SKM-1 (cell line): ENCODE measurements at regions not wholly inside any gene's neighbourhood (a gene's known extent, or its start where the extent isn't known, plus 50 kb on each side); places are given as distances from the start of the nearest gene placed in this dataset.
"Not testable (repeated sequence)": the region's sequence is repeated elsewhere in the genome, so short reads cannot be mapped to it uniquely, and the experiment has no call there.

Experiments
- DNase-seq: peaks from one replicate; lab custom pipeline; 2025; ENCODE audit not compliant: unreplicated experiment; lab: John Stamatoyannopoulos, UW

DNA sequence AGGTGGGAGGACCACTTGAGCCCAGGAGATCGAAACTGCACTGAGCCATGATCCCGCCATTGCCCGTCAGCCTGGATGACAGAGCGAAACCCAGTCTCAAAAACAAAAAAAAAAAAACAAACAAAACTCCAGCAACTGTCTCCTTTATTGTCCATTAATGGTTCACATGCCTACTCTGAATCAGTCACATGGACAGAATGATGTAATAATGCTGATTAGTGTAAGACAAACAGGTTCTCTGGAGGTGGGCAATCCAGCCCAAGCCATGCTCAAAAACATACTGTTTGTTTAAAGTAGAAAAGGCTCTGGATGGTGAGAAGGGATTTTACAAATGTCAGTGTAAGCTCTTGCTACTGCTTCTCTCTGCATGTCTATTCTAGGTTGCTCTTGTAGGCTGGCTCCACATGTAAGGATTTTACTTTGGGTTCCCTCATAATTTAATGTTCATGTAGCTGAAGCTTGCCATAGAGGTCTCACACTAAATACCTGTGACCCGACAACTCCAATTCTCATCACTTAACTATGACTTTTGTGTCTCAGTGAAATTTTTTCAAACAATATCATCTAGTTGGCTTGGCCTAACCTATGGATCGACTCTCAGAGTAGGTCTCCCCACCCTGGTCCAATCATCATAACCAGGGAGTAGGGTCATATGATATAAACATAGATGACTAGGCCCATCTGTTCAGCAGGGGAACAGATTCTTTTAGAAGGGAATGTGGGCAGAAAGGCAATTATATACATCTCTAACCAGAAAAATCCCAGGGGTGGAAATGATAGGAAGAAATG is 83.9 kb upstream of the SLC39A10 start:
- DNase-seq = no peak

DNA sequence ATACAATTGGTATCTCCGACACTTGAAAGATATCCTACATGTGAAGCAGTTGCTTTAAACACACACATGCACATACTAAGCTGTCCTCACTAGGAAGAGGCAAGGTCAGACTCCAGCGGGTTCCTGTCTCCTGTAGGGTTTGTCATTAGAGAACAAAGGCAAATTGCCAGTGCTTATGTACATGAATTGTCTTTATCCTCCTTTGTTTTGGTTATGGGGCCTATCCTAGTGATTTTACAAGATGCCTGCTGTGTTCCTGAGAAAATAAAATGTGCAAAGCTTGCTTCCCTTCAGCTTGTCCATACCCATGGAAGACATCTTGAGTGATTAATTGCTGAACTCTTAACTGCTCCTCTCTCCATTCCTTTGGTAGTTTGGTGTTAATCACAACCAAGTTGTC is 86.7 kb upstream of the SLC39A10 start:
- DNase-seq = no peak

DNA sequence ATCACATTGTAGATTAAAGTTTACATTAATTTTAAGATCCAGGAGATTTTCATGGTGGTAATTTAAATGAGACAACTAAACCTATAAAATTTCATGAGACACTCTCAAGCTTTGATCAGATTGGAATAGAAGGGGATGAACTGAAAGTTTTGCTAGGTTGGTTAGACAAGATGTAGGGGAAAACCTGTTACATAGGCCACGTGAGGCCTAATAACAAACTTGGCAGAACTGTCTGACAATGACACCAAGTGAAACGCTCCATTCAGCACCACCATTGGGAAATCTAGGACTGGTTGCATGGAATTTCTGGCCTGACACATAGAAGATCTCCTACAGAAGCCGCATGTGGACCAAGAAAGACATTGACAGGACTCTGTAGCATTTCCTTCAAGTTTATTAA is 87.8 kb upstream of the SLC39A10 start:
- DNase-seq = no peak

DNA sequence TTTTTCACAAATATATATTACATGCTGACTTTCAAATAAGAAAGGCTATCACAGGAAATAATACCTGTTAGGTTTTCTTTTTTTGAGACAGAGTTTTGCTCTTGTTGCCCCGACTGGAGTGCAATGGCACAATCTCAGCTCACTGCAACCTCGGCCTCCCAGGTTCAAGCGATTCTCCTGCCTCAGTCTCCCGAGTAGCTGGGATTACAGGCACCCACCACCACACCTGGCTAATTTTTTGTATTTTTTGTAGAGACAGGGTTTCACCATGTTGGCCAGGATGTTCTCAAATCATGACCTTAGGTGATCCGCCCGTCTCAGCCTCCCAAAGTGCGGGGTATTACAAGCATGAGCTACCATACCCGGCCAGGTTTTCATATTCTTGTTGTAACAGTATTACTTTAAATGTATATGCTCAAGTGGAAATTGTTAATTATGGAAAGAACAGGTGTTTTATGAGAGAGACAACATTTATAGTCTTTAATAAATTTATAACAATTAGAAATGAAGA is 92.3 kb upstream of the SLC39A10 start:
- not testable (repeated sequence) for DNase-seq

DNA sequence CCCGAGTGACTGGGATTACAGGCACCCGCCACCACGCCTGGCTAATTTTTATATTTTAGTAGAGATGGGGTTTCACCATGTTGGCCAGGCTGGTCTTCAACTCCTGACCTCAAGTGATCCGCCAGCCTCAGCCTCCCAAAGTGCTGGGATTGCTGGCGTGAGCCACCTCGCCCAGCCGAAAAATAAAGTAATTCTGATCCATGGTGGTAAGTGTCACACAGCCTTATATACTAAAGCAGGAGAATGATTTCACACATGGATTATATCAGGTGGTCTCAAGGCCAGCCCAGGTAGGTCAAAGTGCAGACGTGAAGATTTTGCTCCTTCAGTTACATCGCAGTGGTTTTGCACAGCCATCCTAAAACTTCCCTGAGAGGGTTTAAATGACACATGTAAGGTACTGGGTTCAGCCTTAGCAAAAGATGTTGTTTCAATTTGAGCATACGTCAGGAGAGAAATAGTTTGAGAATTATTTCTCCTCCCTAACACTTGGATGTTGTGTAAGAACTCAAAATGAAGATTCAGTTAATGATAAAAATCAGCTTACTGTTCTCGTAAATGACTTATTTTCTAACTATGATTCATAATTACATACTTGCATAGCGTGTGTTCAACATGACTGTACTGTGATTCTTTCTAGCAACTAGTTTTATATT is 93.0 kb upstream of the SLC39A10 start:
- DNase-seq = no peak

DNA sequence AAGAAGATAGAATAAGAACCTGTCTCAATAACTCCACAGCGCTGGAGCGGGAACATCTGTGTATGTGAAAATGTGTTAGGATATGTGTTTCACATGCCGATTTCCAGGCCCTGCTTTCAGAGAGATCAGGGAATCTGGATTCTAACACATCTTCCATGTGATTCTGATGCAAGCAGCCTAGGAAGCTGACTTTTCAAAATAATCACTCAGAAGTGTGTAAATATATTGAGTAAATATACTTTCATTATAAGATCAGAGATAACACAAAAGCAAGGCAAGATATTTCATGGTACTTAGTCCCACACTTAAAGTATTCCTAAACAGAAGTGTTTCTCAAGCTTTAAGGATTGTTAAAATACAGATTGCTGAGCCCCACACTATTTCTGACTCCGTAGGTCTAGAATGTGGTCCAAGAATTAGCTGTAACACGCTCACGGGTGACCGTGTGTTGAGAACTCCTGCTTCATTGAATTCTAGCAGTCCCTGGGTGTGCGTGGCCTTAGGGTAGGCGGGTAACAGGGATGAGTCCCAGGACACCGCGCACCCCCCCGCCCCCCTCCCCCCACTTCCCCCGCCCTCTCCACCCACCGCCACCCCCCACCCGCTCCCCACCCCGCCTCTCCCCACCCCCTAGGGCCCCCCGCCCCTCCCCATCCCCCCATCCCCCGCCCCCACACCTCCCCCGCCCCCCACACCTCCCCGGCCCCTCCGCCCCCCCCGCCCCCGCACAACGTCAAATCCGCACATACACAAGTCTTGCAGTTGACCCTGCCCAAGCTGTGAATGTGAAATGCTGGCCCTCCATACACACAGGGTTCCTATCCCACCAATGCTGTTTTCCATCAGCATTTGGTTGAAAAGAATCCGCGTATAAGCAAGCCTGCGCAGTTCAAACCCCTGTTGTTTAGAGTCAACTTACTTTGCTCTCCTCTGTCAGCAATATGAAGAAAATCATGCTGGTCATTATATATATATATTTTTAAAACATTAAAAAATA is 94.2 kb upstream of the SLC39A10 start:
- DNase-seq = no peak

DNA sequence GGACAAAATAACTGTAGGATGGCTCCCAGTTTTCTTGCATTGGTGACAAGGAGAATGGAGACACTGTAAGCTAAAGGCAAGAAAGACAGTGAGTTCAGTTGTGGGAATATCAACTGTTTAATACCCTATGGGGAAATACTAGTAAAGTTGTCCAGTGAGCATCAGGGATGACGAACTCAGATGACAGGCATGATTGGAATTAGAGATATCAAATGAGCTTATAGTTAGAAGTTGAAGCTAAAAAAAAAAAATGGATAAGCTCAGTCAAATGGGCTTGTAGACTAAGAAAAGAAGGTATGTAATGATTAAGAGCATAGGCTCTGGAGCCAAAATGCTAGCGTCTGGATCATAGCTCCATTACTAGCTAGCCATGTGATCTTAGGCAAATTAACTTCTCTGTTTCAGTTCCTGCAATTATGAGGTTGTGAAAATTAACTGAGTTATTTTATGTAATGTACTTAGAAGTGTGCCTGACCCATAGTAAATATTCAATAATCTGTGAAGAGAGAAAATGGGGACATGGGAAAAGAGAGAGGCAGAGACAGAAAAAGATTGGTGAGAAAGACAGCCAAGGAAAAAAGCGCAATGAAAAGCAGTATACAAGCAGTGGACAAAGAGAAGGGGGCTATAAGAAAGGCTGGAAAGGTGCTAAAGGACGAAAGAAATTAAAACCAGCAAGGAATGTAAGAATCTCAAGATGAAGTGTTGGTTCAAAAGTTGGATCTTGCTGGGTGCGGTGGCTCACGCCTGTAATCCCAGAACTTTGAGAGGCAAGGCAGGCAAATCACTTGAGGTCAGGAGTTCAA is 95.7 kb upstream of the SLC39A10 start:
- no peak for DNase-seq

DNA sequence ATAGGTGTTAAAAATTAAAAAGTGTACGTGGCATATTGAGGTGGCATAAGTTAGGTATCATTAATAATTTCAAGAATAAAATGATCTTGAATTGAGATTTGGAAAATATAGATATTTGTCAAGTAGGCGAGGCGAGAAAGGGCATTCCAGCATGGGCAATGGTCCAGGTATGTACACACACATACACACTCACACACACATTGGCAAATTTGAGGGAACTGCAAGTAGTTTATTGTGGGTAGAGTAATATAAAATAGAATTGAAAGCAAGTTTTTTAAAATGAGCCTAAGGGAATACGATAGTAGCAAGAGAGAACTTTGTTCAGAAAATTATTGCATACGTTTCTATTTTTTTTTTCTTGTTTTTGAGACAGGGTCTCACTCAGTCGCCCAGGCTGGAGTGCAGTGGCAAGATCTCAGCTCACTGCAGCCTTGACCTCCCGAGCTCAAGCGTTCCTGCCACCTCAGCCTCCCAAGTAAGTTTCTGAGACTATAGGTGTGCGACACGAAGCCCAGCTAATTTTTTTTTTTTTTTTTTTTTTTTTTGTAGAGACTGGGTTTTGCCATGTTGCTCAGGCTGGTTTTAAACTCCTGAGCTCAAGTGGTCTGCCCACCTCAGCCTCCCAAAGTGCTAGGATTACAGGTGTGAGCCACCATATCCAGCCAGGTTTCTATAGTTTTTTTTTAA is 96.7 kb upstream of the SLC39A10 start:
- DNase-seq = no peak

DNA sequence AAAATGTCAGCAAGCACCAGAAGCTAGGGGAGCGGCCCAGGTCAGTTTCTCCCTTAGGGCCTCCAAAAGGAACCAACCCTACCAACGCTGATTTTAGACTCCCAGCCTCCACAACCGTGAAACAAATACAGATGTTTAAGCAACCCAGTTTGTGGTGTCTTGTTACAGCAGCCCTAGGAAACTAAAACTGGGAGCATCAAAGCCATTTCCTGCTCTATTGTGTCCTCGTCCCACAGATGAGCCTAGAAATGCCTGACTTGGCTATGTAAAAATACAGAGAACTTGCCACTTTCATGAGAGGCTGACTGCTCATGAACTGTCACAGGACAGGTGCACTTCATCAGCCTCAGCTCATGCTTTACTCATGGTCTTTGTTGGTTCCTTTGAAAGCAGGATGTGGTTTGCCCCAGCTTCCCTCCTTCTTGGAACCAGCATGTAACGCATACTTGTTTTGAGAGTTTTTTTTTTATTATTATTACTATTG is 97.6 kb upstream of the SLC39A10 start:
- DNase-seq = no peak

DNA sequence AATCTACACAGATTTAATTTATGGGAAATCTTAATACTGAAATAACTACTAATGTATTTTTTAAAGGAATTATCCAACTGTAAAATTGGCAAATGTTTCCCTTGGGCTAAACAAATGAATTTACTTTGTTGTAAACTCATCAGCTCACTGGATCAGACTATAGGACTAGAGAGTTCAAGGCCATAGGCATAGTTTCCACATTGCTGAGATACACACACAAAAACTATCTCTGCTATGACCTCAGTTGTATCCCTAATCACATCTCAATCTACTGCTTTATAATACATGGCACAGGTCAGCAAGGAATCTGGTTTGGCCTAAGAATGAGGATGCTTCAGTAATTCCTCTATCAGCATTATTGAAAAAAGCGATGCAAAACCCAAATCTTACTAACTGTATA is 101.1 kb upstream of the SLC39A10 start:
- no peak for DNase-seq

DNA sequence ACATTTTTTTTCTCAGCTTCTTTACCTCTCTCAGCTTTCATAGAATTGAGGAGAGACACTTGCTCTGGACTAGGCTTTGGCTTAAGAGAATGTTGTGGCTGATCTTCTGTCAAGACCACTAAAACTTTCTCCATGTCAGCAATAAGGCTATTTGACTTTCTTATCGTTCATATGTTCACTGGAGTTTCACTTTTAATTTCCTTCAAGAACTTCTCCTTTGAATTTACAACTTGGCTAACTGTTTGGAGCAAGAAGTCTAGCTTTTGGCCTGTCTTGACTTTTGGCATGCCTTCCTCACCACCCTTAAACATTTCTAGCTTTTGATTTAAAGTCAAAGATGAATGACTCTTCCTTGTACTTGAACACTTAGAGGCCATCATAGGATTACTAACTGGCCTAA is 104.4 kb upstream of the SLC39A10 start:
- no peak for DNase-seq

DNA sequence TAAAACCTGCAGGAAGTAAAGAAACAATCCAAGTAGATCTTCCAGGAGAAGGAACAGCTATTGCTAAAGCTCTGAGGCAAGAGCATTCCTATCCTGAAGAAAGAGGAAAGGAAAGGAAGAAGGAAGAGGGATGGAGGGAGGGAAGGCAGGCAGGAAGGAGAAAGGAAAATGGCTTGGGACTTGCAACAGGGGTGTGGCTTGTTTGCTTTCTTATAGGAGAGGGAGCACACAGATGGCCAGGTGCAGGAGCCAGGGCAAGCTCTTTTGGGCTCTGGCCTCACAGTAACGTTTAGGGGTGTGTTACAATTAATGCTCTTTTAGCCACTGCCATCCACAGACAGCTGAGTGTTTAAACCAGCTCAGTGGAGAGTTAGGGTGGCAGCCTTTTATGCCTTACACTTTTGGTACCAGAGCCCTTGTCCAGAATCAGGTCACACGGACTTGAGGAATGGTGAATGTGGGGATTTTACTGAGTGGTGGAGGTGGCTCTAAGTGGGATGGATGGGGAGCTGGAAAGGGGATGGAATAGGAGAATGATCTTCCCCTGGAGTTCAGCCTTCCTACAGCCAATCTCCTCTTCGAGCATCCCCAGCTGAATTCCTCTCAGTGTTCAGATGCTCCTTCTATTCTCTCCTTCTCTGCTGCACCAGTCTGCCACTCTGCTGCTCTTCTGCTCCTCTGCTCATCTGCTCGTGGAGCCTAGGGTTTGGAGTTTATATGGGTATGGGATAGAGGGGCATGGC is 108.7 kb upstream of the SLC39A10 start:
- no peak for DNase-seq

DNA sequence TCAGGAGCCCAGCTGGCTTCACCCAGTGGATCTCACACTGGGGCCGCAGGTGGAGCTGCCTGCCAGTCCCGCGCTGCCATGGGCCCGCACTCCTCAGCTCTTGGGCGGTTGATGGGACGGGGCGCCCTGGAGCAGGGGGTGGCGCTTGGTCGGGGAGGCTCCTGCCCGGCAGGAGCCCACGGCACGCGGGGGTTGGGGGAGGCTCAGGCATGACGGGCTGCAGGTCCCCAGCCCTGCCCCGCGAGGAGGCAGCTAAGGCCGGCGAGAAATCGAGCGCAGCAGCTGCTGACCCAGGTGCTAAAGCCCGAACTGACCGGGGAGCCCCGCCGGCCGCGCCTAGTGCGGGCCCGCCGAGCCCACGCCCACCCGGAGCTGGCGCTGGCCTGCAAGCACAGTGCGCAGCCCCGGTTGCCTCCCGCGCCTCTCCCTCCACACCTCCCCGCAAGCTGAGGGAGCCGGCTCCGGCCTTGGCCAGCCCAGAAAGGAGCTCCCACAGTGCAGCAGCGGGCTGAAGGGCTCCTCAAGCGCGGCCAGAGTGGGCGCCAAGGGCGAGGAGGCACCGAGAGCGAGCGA is 109.7 kb upstream of the SLC39A10 start:
- not testable (repeated sequence) for DNase-seq

DNA sequence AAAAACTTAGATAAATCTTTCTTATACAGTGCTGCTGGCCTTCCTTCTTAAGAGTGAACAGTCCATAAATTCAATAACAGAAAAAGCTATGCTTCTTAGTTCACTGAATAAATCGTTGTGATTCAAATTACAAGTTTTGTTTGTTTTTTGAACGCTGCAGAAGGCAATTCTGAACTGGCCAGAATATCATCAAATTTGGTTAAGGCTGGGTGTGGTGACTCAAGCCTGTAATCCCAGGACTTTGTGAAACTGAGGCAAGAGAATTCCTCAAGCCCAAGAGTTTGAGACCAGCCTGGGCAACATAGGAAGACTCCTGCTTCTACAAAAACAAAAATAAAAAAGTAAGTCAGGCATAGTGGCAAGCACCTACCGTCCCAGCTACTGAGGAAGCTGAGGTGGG is 111.2 kb upstream of the SLC39A10 start:
- DNase-seq = no peak

DNA sequence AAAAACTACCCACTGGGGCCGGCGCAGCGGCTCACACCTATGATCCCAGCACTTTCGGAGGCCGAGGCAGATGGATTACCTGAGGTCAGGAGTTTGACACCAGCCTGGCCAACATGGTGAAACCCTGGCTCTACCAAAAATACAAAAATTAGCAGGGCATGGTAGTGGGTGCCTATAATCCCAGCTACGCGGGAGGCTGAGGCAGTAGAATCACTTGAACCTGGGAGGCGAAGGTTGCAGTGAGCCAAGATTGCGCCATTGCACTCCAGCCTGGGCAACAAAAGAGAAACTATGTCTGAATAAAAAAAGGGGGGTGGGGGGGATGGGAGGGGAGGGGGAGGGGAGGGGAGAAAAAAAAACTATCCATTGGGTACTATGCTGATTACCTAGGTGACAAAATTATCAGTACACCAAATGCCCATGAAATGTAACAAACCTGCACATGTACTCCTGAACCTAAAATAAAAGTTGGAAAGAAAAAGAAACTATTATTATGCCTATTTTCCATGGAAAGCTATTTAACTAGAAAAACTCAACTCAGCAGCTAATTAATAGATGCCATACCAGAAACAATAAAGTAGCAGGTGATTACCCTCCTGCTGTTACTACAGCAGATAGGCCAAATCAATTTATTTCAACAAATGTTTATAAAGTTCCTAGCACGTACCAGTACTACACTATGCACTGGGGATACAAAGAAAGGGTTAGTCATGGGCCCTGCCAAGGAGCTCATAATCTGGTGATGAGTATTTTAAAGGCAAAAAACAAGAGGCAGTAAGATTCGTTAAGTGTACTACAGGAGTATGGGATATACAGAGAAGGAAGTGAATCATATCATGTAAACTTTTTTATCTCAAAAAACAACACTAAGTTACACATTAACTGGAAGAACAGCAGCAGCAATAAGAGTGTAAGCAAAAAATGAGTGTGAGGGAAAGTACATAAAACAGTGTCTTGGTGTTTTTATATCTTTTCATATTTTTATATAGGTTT is 112.8 kb upstream of the SLC39A10 start:
- no peak for DNase-seq

DNA sequence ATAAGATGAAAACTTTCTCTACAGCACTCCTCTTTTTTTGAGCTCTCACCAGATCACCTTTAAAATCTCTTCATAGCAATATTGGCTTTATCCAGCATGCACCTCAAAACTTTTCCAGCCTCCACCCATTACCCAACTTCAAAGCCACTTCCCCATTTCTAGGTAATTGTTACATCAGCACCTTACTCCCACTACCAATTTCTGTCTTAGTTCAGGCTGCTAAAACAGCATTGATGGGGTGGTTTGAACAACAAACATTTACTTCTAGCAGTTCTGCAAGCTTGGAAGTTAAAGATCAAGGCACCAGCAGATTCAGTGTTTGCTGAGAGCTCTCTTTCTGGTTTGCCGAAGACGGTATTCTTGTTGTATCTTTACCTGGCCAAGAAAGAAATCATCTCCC is 114.0 kb upstream of the SLC39A10 start:
- peak; percentile 70 for DNase-seq

DNA sequence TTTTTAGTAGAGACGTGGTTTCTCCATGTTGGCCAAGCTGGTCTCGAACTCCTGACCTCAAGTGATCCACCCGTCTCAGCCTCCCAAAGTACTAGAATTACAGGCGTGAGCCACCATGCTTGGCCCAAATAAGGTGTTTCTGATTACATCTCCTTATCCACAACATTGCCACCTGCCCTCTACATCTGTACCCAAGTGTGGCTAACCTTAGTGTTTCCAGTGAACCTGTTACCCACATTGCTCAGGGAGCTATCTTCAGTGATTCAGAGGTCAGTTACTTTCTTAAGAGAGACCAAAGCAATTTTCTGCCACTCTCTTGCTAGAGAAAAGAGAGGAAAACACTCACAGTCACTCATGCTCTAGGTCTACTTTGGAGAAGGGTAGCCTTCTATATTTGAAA is 115.0 kb upstream of the SLC39A10 start:
- DNase-seq = no peak

DNA sequence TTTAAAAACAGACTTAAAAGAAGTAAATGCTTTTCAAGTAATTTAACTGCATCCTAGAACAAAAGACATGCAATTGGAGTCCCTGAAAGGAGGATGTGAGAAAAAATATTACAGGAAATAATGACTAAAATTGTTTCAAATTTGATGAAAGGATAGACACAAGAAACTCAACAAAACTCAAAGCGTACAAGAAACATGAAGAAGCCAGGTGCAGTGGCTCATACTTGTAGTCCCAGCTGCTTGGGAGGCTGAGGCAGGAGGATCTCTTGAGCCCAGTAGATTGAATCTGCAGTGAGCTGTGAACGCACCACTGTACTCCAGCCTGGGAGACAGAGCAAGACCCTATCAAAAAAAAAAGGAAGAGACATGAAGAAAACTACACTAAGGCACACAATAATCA is 118.1 kb upstream of the SLC39A10 start:
- DNase-seq = no peak
